HL-60 (cell line): ENCODE measurements at regions not wholly inside any gene's neighbourhood (a gene's known extent, or its start where the extent isn't known, plus 50 kb on each side); places are given as distances from the start of the nearest gene placed in this dataset.

Experiments used
- CTCF ChIP-seq: IDR thresholded peaks from one replicate; pipeline ENCODE4 v1.5.1; 2011; ENCODE audit warnings: low read length, control low read depth, inconsistent platforms; ENCODE audit not compliant: insufficient read depth
- GABPA ChIP-seq: IDR thresholded peaks from 2 replicates; pipeline ENCODE4 v1.6.1; 2012; ENCODE audit warnings: low read depth
- POLR2AphosphoS5 ChIP-seq: IDR thresholded peaks from 2 replicates; pipeline ENCODE4 v1.6.1; 2012; ENCODE audit warnings: low read depth
- REST ChIP-seq: IDR thresholded peaks from 2 replicates; pipeline ENCODE4 v1.6.1; 2012; ENCODE audit warnings: low read depth; ENCODE audit not compliant: insufficient replicate concordance

GRCh38 chr1:181250038-181250437, 161.5 kb downstream of the IER5 start:
- TF ChIP-seq CTCF (no peak), GABPA (no peak), REST (no peak), POLR2AphosphoS5 (no peak)
